ENCODE measurements at regions not wholly inside any gene's neighbourhood (a gene's known extent, or its start where the extent isn't known, plus 50 kb on each side); places are given as distances from the start of the nearest gene placed in this dataset.
"Not testable (repeated sequence)": the region's sequence is repeated elsewhere in the genome, so short reads cannot be mapped to it uniquely, and the experiment has no call there.

GRCh38 chr6:16947375-16948015 is 154.4 kb upstream of the STMND1 start:
- DNase-seq = no peak

DNA sequence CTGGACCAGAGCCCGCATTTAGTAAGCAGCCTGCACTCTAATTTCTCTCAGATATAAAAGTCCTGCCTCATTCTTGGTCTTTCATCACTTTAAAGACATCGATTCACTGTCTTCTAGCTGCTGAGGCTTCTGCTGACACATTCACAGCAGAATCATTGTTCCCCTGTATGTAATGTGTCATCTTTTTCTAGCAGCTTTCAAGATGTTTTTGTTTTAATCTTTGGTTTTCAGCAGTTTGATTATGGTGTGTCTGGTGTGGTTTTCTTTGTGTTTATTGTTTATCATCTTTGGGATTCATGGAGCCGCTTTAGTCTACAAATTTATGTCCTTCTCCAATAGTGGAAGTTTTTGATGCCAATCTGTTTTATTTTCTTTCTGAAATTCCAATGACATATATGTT is 157.3 kb upstream of the STMND1 start:
- DNase-seq = no peak

GRCh38 chr6:16939839-16940238 is 162.0 kb upstream of the STMND1 start:
- no peak for DNase-seq

- no peak for DNase-seq
Measured at GRCh38 chr6:16939351-16939750, 162.5 kb upstream of the STMND1 start.

DNA sequence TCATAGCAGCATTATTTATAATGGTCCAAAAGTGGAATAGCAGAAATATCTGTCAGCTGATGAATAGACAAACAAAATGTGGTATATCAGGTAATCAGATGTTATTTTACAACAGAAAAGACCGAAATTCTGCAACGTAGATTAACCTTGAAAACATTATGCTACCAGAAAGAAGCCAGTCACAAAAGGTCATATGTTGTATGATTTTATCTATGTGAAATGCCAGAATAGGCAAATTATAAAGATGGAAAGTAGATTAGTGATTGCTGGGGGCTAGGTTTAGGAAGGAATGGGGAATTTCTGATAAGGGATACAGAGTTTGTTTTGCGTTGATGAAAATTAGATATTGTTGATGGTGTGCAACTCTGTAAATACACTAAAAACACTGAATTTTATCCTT is 165.0 kb upstream of the STMND1 start:
- no peak for DNase-seq

DNA sequence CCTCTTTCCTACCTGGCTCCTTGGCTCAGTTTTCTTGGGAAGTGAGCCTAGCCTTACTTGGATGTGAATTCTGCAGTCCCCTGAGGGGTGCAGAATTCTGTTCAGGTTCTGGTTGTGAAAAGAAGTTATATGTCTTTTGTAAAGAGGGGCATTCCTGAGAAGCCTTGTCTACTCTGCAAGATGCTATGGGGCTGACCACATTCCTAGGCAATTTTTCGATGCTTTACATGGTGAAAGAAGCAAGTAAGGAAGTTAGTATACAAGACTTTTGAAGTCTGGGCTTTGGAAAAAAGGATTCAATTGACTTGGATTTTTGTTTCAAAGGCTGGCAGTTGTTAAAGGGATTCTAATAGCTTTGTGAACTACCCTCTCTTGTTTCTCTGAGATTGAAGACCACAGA is 167.9 kb upstream of the STMND1 start:
- DNase-seq = no peak

GRCh38 chr6:16933532-16933931 is 168.3 kb upstream of the STMND1 start:
- DNase-seq = no peak

GRCh38 chr6:16932920-16933319 is 168.9 kb upstream of the STMND1 start:
- no peak for DNase-seq

GRCh38 chr6:16931079-16931478 is 169.8 kb upstream of the ATXN1 start:
- DNase-seq = not testable (repeated sequence)

DNA sequence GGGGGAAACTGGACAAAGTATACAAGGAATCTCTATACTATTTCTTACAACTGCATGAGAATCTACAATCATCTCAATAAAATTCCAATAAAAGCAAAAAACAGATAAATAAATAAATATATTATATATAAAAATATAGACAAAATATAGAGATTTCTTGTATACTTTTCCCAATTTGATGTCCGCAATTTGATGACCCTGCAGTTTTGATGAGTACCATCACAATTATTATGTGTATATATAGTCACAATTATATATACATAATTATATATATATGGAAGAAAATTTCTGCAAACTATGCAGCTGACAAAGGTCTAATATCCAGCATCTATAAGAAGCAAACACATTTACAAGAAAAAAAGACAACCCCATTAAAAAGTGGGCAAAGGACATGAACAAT is 169.2 kb upstream of the ATXN1 start:
- no peak for DNase-seq

DNA sequence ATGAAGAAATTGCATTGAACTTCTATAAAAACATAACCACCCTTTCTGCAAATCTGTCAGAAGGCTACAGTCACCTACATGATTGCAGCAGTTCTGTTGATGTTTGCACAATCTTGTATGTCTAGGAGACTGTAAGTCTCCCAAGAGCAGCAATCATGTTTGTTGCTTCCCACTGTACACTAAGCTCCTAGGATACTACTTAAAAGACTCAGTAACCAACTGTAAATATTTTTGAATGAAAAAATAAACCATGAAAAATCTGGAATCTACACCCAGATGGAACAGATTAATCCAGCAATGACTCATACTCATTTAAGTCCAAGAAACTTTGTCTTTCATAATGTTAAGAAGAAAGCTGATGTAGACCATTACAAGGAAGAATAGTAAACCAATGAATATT is 168.5 kb upstream of the ATXN1 start:
- no peak for DNase-seq

GRCh38 chr6:16928387-16928786 is 167.1 kb upstream of the ATXN1 start:
- DNase-seq = no peak

GRCh38 chr6:16927205-16927604 is 165.9 kb upstream of the ATXN1 start:
- no peak for DNase-seq

DNA sequence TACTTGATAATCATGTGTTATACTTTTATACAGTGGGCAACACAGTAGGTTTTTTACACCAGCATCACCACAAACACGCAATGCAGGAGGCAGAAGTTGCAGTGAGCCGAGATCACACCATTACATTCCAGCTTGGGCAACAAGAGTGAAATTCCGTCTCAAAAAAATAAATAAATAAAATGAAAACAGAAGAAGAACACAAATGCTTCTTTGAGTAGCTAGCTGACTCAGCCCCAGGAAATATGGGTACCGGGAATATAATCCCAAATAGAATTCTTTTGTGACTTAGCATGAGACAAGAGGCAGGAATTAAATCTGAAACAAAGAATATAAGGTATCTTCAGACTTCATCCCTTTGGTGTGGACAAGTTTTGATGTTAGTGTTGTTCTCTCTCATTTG is 164.2 kb upstream of the ATXN1 start:
- no peak for DNase-seq

DNA sequence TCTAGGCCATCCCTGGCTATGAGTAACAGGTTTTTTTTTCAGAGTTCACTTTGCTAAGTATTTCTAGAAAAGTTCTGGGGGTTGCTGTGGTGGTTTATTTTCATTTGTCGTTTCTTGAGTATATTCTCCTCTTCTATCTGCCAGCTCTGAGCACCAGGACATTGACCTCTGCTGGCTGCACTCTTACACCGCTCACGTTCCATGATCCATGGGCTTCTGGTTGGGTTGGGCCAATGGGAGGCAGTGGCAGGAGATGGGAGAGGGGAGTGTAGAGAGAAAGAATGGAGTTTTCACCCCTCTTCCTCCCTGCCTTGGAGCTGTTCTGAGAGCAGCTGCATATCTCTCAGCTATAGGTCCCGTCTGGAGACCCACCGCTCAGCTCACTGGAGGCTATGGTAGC is 161.0 kb upstream of the ATXN1 start:
- no peak for DNase-seq

DNA sequence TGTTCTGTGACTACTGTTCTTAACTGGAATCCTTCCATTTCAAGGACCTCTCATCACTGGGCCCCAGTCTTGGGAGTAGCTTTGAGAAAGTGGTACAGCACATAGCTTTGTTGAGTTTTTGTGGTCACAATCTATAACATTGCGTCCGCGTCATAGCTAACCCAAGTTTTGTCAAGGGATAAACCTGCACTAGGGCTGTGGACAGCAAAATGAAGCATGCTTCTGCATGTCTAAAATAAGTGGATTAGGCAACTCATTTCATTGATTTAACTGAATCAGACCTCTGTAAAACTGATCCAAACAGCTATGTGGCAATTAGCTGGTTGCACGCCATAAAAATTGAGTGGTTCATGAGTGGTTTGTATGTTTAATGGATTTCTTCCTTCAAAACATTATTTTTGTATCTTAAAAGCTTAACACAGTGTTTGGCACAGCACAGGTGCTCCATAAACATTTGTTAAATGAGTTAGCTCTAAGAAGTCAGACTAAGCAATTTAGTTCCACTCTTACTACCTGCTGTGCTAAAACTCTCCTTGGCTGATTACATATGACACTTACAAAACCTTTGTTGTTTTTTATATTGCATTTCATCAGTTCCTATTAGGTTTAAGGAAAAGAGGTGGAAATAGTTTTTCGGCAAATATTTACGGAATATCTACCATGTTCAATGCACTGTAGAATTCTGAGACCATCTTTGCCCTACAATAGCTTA is 160.3 kb upstream of the ATXN1 start:
- no peak for DNase-seq

- no peak for DNase-seq
Measured at GRCh38 chr6:16918586-16918985, 157.3 kb upstream of the ATXN1 start.

- no peak for DNase-seq
Measured at GRCh38 chr6:16914184-16914583, 152.9 kb upstream of the ATXN1 start.

GRCh38 chr6:16912756-16913155 is 151.5 kb upstream of the ATXN1 start:
- DNase-seq = no peak

DNA sequence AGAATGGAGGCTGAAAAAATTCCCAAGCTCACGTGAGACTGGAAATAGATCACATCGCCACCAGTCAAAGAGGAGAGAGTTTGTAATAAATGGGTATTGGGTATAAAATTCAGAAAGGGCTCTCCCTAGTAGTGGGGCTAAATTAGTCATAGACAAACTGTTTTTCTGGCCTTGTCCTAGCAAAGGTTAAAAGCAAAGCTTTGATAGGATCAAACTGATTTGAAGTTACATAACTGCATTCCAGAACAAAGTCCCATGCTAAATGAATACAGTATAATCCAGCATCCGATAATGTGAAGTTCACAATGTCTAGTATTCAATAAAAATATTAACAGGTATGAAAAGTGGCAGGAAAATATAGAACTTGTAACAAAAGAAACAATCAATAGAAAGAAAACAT is 149.8 kb upstream of the ATXN1 start:
- no peak for DNase-seq

DNA sequence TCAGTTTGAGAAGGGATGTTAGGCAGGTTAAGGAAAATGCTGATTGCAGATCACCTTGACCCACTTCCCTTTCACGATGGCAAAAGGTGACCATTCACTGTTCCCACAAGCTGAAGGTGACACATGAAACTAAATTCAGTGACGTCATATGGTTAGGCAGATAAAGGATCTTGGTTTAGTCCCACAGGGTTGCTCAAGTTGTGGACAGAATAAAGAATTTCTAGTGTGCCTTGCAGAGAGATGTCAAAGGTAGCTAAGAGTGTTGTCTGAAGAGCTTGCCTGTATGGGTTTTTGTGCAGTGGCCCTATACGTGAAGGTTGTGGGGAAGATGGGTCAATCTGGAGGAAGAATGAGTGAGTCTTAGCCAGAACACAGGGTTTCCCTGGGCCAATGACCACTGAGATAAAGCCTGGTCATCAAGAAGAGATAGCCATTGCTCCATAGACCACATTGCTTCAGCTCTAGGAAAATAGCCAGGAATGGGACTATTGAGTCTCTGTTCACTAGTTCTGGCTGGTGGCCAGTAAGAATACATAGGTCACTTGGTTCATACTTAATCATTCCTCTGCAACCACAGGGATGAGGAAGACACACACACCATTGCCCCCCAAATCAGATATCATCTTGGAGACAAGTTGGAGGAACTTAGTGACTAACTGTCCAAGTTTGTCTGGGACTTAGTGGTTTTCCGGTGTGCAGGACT is 148.5 kb upstream of the ATXN1 start:
- DNase-seq = no peak

GRCh38 chr6:16907991-16908390 is 146.7 kb upstream of the ATXN1 start:
- no peak for DNase-seq

DNA sequence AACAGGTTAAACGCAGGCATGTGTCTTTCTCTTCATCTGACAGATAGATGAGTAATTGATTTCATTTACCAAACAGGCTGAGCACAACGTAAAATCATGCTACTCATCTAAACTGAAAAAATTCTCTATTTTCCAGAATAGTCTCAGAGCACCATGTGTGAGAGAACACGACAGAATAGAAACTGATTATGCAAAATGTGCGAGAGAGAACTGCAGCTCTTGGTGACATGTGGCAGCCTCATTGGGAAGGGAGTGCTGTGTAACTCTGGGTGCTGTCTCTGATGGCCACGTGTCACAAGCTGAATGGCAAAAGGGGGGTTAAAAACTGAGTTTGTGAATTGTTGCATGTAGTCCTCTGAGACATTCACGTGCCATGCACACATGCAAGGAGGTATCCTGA is 143.7 kb upstream of the ATXN1 start:
- DNase-seq = no peak

DNA sequence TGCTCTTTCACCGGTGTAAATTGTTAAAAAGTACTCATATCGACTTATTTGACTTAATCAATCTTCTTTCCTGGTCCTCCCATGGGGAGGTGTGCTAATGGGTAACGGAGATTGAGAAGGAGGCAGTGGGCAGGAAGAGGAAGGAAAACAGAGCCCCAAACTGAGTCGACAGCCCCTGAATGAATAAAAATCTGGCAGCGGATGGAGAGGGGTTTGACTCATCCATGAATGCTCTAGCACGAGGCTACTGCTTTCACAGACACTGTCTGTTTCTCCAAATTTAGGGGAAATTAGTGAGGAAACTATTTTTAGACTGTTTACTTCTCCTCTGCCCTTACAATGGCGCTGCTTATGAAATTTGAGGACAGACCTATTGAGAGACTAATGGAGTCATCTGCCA is 142.2 kb upstream of the ATXN1 start:
- DNase-seq = peak in 1 of 2 donors; percentile 15
